ENCODE measurements at regions not wholly inside any gene's neighbourhood (a gene's known extent, or its start where the extent isn't known, plus 50 kb on each side); places are given as distances from the start of the nearest gene placed in this dataset.
A peak's percentile ranks its signal among the peaks of the same experiment; 100 is the strongest.

GRCh38 chr9:87290241-87291052 lies 207.2 kb upstream of the DAPK1 start:
- no peak for DNase-seq

DNA sequence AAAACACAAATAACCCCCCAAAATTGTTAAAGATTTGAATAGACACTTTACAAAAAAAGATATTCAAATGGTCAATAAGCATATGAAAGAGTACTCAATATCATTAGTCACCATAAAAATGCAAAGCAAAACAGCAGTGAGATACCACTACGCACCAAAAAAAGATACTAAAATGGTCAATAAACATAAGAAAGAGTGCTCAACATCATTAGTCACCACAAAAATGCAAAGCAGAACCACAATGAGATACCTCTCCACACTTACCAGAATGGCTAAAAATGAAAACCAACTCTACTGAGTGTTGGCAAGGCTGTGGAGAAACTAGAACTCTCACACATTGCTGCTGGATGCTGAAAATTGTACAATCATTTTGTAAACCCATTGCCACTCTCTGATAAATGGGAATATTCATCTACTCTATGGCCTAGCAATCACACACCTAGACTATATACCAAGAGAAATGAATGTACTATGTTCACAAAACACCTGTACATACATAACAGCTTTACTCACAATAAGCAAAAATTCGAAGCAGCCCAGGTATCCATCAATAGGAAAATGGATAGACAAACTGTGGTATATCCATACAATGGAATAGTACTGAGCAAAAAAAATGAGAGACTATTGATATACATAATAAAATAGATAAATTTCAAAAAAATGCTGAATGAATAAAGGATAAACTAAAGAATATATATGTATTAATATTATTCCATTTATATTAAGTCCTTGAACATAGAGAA lies 205.0 kb upstream of the DAPK1 start:
- DNase-seq: no peak

DNA sequence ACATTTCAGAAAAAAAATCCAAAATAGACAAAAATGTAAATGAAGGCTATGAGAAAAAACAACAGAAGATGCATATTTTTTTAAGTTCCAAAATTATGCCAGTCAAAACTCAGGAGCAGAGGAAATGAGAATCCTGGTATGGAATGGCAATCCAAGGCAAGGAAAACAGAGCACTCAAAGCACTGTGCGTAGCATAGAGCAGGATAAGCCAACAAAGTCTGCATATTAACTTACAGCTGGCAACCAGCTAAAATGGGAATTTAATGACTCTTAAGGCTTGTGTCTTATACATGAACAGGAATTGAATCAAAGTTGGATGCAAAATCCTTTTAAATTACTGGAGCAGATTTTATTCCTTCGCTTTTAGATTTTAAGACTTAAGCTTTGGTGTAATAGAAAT lies 203.5 kb upstream of the DAPK1 start:
- no peak for DNase-seq

GRCh38 chr9:87300915-87301314 lies 196.8 kb upstream of the DAPK1 start:
- no peak for DNase-seq

- DNase-seq: no peak
These were observed 196.3 kb upstream of the DAPK1 start for GRCh38 chr9:87301371-87301770.

GRCh38 chr9:87305151-87305550 lies 192.5 kb upstream of the DAPK1 start:
- no peak for DNase-seq

DNA sequence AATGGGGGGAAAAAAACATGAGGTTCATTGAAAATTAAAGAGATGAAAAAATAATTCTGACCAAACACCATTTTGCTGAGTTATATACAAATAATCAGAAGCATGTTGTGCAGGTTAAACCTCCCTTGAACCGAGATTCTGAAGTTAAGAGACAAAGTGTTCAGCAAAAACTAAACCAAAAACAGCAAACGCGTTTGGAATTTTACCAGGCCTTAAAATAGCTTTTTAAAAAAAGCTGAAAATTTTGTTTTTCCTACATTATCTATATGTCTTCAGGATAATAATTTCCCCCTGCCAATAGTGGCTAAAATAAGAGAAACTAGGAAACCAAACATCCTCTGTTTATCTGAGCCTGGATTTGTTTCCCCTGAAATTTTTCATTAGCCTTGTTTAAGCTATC lies 191.7 kb upstream of the DAPK1 start:
- no peak for DNase-seq

DNA sequence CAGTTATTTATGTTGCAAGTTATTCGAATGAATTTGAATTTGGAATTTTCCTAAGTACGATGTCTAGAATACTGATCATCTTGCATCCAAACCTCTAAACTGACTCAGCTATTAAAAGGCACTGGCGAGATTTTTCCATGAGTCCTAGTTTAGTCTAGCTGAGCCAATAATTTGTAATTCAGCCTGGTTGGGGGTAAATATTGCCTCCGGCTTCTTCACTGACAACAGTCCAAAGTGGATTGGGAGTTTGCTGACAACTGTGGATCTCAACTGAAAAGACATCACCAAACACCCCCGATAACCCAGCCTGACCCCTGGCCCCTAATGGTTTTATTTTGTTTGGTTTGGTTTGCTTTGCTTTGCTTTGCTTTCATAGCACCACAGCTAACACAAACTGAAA lies 189.8 kb upstream of the DAPK1 start:
- DNase-seq: no peak

- DNase-seq: no peak
These were observed 188.4 kb upstream of the DAPK1 start for GRCh38 chr9:87309236-87309635.

- DNase-seq: no peak
These were observed 186.7 kb upstream of the DAPK1 start for GRCh38 chr9:87310827-87311523.

GRCh38 chr9:87319656-87320055 lies 178.0 kb upstream of the DAPK1 start:
- no peak for DNase-seq

- no peak for DNase-seq
These were observed 177.4 kb upstream of the DAPK1 start for GRCh38 chr9:87320146-87320884.

- no peak for DNase-seq
These were observed 174.6 kb upstream of the DAPK1 start for GRCh38 chr9:87322840-87323635.

DNA sequence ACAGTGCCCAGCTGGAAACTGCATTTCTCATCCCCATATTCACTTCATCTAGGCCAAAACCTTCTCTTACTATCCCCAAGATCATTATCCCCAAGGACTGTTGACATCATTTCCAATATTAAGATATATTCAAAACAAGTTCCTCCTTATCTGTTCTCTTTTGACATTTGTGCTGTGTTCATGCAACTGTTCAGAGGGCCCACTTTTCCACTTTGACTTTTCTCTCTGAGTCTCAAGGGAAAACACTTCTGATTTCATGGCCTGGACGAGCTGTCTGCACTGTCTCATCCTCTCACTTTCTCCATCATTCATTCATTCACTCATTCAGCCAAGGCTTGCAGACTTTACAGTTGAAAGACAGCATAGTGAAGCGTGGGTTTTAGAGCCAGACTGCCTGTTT lies 173.7 kb upstream of the DAPK1 start:
- no peak for DNase-seq

DNA sequence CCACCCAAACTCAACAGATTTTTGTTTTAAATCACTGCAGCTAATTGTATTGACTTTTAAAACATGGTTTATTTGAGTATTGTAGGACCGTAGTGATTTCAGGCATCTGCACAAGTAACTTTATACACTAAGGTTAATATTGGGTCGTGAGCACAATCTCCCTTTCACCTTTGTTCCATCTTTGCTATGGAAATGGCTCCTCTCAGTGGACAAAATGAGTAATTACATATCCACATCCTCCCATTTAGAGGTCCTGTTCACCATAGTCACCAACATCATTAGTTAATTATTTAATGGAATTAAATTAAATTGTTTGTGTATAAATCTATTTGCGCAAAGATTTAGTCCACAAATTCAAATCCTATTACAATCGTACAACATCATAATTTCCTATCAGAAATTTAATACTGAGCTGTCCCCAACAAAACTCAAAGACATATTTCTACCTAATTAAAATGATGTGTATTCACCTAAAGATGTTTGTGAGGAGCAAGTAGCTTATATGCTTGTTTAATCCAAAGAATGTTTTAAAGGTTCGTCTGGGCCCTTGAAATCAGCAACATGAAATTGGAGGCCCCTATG lies 173.0 kb upstream of the DAPK1 start:
- DNase-seq: peak in 1 of 2 experiments; percentile 6

DNA sequence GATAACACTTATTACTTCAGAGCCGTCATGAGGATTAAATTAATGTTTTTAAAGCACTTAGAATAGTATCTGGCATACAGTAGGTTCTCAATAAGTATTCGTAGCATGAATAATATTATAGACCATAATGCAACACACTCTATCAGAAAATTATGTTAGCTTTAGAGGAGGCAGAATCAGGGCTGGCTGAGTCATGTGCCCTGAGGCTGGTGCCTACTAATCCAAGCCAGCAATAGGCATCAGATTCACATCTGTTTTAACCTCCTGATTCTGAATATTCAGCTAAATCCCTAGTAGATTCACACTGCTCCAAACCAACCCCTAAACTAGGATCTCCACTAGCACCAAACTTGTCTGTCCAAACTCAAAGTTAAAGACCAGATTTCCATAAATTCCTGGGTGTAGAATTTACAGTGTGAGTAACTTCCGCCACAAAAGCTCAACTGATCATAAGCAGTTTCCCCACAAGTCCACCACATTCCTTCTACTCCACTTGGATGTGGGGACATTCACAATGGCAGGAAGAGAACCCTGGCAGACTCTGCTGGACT lies 170.0 kb upstream of the DAPK1 start:
- no peak for DNase-seq

- no peak for DNase-seq
These were observed 163.9 kb upstream of the DAPK1 start for GRCh38 chr9:87333802-87334201.

- no peak for DNase-seq
These were observed 163.3 kb upstream of the DAPK1 start for GRCh38 chr9:87334366-87334765.

- no peak for DNase-seq
These were observed 161.3 kb upstream of the DAPK1 start for GRCh38 chr9:87336407-87336806.

- peak; percentile 6 to 29 for DNase-seq
These were observed 160.7 kb upstream of the DAPK1 start for GRCh38 chr9:87336914-87337333.

DNA sequence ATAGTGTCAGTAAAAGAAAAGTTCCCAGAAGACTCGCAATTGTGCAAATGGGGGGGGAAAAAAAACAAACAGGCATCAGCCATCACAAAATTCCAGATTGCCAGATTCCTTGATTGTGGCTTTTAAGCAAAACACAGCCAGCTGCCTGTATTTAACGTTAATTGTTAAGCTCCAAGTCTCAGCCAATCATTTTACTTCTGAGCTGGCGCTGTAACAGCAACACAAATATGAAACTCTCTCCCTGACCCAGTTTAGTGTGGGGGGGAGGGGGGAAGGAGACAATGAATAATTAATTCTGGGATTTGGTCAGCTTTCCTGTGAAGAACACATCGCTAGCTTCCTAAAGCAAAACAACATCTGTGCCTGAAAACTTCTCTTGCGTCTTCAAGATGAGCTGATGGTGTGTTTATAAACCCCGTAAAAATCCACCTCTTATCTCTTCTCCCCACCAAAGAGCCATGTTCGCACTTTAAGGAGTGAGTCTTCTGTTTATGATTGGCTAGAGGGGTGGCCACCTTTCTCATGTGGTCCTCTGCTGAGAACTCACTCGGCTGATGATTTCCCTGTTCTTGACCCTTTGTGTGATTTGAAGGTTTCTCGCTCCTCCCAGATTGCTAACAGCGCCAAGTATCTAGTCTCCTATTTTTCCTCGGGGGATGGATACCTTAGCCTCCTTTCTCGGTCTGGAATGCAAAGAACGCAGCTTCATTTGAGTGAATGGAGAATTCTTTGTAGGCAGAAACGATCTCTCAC lies 160.2 kb upstream of the DAPK1 start:
- DNase-seq: no peak

Data from NCI-H446 (cell line).